ENCODE measurements at regions not wholly inside any gene's neighbourhood (a gene's known extent, or its start where the extent isn't known, plus 50 kb on each side); places are given as distances from the start of the nearest gene placed in this dataset.

GRCh38 chr2:238966072-238966937 is 118.4 kb downstream of the TWIST2 start:
- no peaks in the 10 kb centered on the region for H3K9me3 ChIP-seq (ENCODE audit: control insufficient read depth, low read depth, low read length)
- dilution Hi-C loops (cut with MboI; ENCODE audit: extremely low pct_ligation_motif_present, low sequenced_read_pairs), result no loop called here
- H3K4me2 ChIP-seq (ENCODE audit: control insufficient read depth, extremely low read depth, insufficient read depth, low read depth, low read length), result no peak overlapping the region
- no peak overlapping the region for H2AFZ ChIP-seq (ENCODE audit: control insufficient read depth, low read length)
- H3K4me3 ChIP-seq (ENCODE audit: control insufficient read depth in 2 of 3, extremely low read depth in 1 of 3, insufficient read depth in 2 of 3, low read depth in 1 of 3, low read length in 3 of 3), result no peak overlapping the region
- DNase-seq (ENCODE audit: low read depth, low spot score) (no peak), FAIRE-seq (no peak)
- H4K20me1 ChIP-seq (ENCODE audit: control insufficient read depth, extremely low read depth, insufficient read depth, low read length), result no peaks in the 10 kb centered on the region
- H3K4me1 ChIP-seq (ENCODE audit: control insufficient read depth, extremely low read depth, insufficient read depth, low read length), result no peaks in the 10 kb centered on the region
- no peaks in the 10 kb centered on the region for H3K9me1 ChIP-seq (ENCODE audit: control insufficient read depth, extremely low read depth, insufficient read depth, low read length)
- H3K79me2 ChIP-seq (ENCODE audit: control insufficient read depth, insufficient read depth, low read length), result no peaks in the 10 kb centered on the region
- TF ChIP-seq EZH2 (IDR thresholded peaks at IDR 0.05; ENCODE audit: low read length) (no peak), CTCF (optimal IDR thresholded peaks at IDR 0.05 in 1 of 3, IDR thresholded peaks at IDR 0.05 in 1 of 3, conservative IDR thresholded peaks at IDR 0.05 in 1 of 3; ENCODE audit: extremely low read depth in 1 of 3, insufficient read depth in 2 of 3, low read length in 3 of 3) (no peak)
- H3K27me3 ChIP-seq (ENCODE audit: control insufficient read depth, extremely low read depth, insufficient read depth, low read length), result peaks cover 15% of the 10 kb centered on the region
- no peak overlapping the region for H3K27ac ChIP-seq (ENCODE audit: control insufficient read depth, insufficient read depth, low read length)
- H3K36me3 ChIP-seq (ENCODE audit: control insufficient read depth in 2 of 2, extremely low read depth in 1 of 2, insufficient read depth in 2 of 2, low read length in 2 of 2), result no peaks in the 10 kb centered on the region
- H3K9ac ChIP-seq (ENCODE audit: control insufficient read depth, extremely low read depth, insufficient read depth, low read length), result no peak overlapping the region

GRCh38 chr2:238967031-238967977 is 119.4 kb downstream of the TWIST2 start:
- Histone ChIP-seq H3K4me1 (ENCODE audit: control insufficient read depth, extremely low read depth, insufficient read depth, low read length) (no peaks in the 10 kb centered on the region), H3K9ac (ENCODE audit: control insufficient read depth, extremely low read depth, insufficient read depth, low read length) (no peak overlapping the region), H3K79me2 (ENCODE audit: control insufficient read depth, insufficient read depth, low read length) (no peaks in the 10 kb centered on the region), H3K4me3 (ENCODE audit: control insufficient read depth in 2 of 3, extremely low read depth in 1 of 3, insufficient read depth in 2 of 3, low read depth in 1 of 3, low read length in 3 of 3) (no peak overlapping the region), H2AFZ (ENCODE audit: control insufficient read depth, low read length) (no peak overlapping the region), H3K4me2 (ENCODE audit: control insufficient read depth, extremely low read depth, insufficient read depth, low read depth, low read length) (no peak overlapping the region), H3K9me3 (ENCODE audit: control insufficient read depth, low read depth, low read length) (no peaks in the 10 kb centered on the region), H3K27ac (ENCODE audit: control insufficient read depth, insufficient read depth, low read length) (no peak overlapping the region), H3K9me1 (ENCODE audit: control insufficient read depth, extremely low read depth, insufficient read depth, low read length) (no peaks in the 10 kb centered on the region), H4K20me1 (ENCODE audit: control insufficient read depth, extremely low read depth, insufficient read depth, low read length) (no peaks in the 10 kb centered on the region), H3K27me3 (ENCODE audit: control insufficient read depth, extremely low read depth, insufficient read depth, low read length) (peaks cover 15% of the 10 kb centered on the region), H3K36me3 (ENCODE audit: control insufficient read depth in 2 of 2, extremely low read depth in 1 of 2, insufficient read depth in 2 of 2, low read length in 2 of 2) (no peaks in the 10 kb centered on the region)
- TF ChIP-seq CTCF (optimal IDR thresholded peaks at IDR 0.05 in 1 of 3, IDR thresholded peaks at IDR 0.05 in 1 of 3, conservative IDR thresholded peaks at IDR 0.05 in 1 of 3; ENCODE audit: extremely low read depth in 1 of 3, insufficient read depth in 2 of 3, low read length in 3 of 3), result no peak
- no peak for TF ChIP-seq EZH2 (IDR thresholded peaks at IDR 0.05; ENCODE audit: low read length)
- FAIRE-seq, result no peak
- no peak for DNase-seq (ENCODE audit: low read depth, low spot score)
- dilution Hi-C loops (cut with MboI; ENCODE audit: extremely low pct_ligation_motif_present, low sequenced_read_pairs), result no loop called here

Measured in keratinocyte (primary cell).